Neural cell (in vitro differentiated cells): ENCODE measurements at regions not wholly inside any gene's neighbourhood (a gene's known extent, or its start where the extent isn't known, plus 50 kb on each side); places are given as distances from the start of the nearest gene placed in this dataset.

Experiments
- H2AFZ ChIP-seq: fragments of 200-600, 300-800 bp; sonication (generic), shearing (Covaris generic); 2 replicates; pipeline ENCODE4 v1.6.0; 2014; ENCODE audit warnings: low read depth, mild to moderate bottlenecking, antibody characterized with exemption, low read length, moderate library complexity
- H3F3A ChIP-seq: fragments of 200-600 bp; shearing (Covaris generic); 2 replicates; pipeline ENCODE4 v1.6.1; 2016; ENCODE audit warnings: mild to moderate bottlenecking, moderate library complexity, mixed read lengths, antibody characterized with exemption, low read length; ENCODE audit not compliant: insufficient read depth, poor library complexity, severe bottlenecking
- H3K27ac ChIP-seq: fragments of 200-600, 300-800 bp; sonication (generic), shearing (Covaris generic); 2 replicates; pipeline ENCODE4 v1.5.1; 2014; ENCODE audit warnings: mild to moderate bottlenecking, low read length, moderate library complexity
- H3K27me3 ChIP-seq: fragments of 300-800, 200-600 bp; sonication (generic), shearing (Covaris generic); 2 replicates; pipeline ENCODE4 v1.6.0; 2014; ENCODE audit warnings: mild to moderate bottlenecking, low read depth, low read length, moderate library complexity; ENCODE audit not compliant: insufficient read depth
- H3K36me3 ChIP-seq: fragments of 300-800, 200-600 bp; sonication (generic), shearing (Covaris generic); 2 replicates; pipeline ENCODE4 v1.5.1; 2014; ENCODE audit warnings: mild to moderate bottlenecking, antibody characterized with exemption, low read length, moderate library complexity; ENCODE audit not compliant: insufficient read depth
- H3K4me2 ChIP-seq: fragments of 300-800, 200-600 bp; sonication (generic), shearing (Covaris generic); 2 replicates; pipeline ENCODE4 v1.6.0; 2014; ENCODE audit warnings: mild to moderate bottlenecking, low read length
- H3K4me3 ChIP-seq: fragments of 300-800, 200-600 bp; sonication (generic), shearing (Covaris generic); 2 replicates; pipeline ENCODE4 v1.5.1; 2014; ENCODE audit warnings: mild to moderate bottlenecking, low read length, moderate library complexity
- H3K79me2 ChIP-seq: fragments of 200-600 bp; shearing (Covaris generic); replicated peaks from 2 replicates; pipeline ENCODE4 v1.6.0; 2014; ENCODE audit warnings: mild to moderate bottlenecking, low read length, moderate library complexity; ENCODE audit not compliant: insufficient read depth
- H3K9ac ChIP-seq: fragments of 300-800, 200-600 bp; sonication (generic), shearing (Covaris generic); 2 replicates; pipeline ENCODE4 v1.6.1; 2016; ENCODE audit warnings: mild to moderate bottlenecking, low read length, mixed read lengths
- H3K9me2 ChIP-seq: fragments of 200-600 bp; shearing (Covaris generic); 2 replicates; pipeline ENCODE4 v1.6.1; 2016; ENCODE audit warnings: mild to moderate bottlenecking, low read length, mixed read lengths; ENCODE audit not compliant: insufficient read depth
- H3K9me3 ChIP-seq: fragments of 200-600, 300-800 bp; sonication (generic), shearing (Covaris generic); 2 replicates; pipeline ENCODE4 v1.6.1; 2016; ENCODE audit warnings: mild to moderate bottlenecking, mixed run types, low read length, moderate library complexity, mixed read lengths
- H4K20me1 ChIP-seq: fragments of 200-600 bp; shearing (Covaris generic); 2 replicates; pipeline ENCODE4 v1.6.1; 2016; ENCODE audit warnings: mild to moderate bottlenecking, mixed run types; ENCODE audit not compliant: insufficient read depth
- EP300 ChIP-seq: fragments of 450-650 bp; conservative IDR thresholded peaks from 2 replicates; pipeline ENCODE4 v1.6.1; 2014; ENCODE audit warnings: antibody characterized with exemption, mild to moderate bottlenecking, moderate library complexity; ENCODE audit not compliant: poor library complexity, severe bottlenecking
- EZH2 ChIP-seq: fragments of 200-600, 300-800 bp; shearing (Covaris generic), sonication (generic); IDR thresholded peaks from 2 replicates; pipeline ENCODE4 v1.6.1; 2014; ENCODE audit warnings: antibody characterized with exemption, low read length, borderline replicate concordance, mild to moderate bottlenecking; ENCODE audit not compliant: insufficient read depth, poor library complexity, severe bottlenecking
- MXI1 ChIP-seq: fragments of 450-650 bp; conservative IDR thresholded peaks from 2 replicates; pipeline ENCODE4 v1.6.1; 2014; ENCODE audit warnings: antibody characterized with exemption, mild to moderate bottlenecking; ENCODE audit not compliant: poor library complexity, severe bottlenecking
- POLR2AphosphoS5 ChIP-seq: IDR thresholded peaks from 2 replicates; pipeline ENCODE4 v1.6.1; 2012
- RAD21 ChIP-seq: fragments of 450-650 bp; conservative IDR thresholded peaks from 2 replicates; pipeline ENCODE4 v1.6.1; 2014; ENCODE audit warnings: antibody characterized with exemption, mild to moderate bottlenecking, moderate library complexity
- SMC3 ChIP-seq: fragments of 450-650 bp; conservative IDR thresholded peaks from 2 replicates; pipeline ENCODE4 v1.6.1; 2014; ENCODE audit warnings: antibody characterized with exemption, mild to moderate bottlenecking, moderate library complexity; ENCODE audit not compliant: poor library complexity
- TAF1 ChIP-seq: IDR thresholded peaks from 2 replicates; pipeline ENCODE4 v1.6.1; 2012; ENCODE audit warnings: low read depth
- TF ChIP-seq, protein P1 (sequence below): IDR thresholded peaks from 2 replicates; pipeline ENCODE4 v1.6.1; 2012; ENCODE audit warnings: borderline replicate concordance
- TF ChIP-seq, protein P2 (sequence below): fragments of 450-650 bp; IDR thresholded peaks from 2 replicates; pipeline ENCODE4 v1.5.1; 2014; ENCODE audit warnings: antibody characterized with exemption, mild to moderate bottlenecking, moderate library complexity; ENCODE audit not compliant: poor library complexity, severe bottlenecking

GRCh38 chr9:7273575-7273974 is 515.8 kb downstream of the KDM4C start:
- H3K9ac ChIP-seq, result no peak overlapping the region
- TF ChIP-seq RAD21 (no peak), POLR2AphosphoS5 (no peak), SMC3 (no peak), TAF1 (no peak), EZH2 (no peak), MXI1 (no peak), EP300 (no peak)
- TF ChIP-seq, protein P1, sequence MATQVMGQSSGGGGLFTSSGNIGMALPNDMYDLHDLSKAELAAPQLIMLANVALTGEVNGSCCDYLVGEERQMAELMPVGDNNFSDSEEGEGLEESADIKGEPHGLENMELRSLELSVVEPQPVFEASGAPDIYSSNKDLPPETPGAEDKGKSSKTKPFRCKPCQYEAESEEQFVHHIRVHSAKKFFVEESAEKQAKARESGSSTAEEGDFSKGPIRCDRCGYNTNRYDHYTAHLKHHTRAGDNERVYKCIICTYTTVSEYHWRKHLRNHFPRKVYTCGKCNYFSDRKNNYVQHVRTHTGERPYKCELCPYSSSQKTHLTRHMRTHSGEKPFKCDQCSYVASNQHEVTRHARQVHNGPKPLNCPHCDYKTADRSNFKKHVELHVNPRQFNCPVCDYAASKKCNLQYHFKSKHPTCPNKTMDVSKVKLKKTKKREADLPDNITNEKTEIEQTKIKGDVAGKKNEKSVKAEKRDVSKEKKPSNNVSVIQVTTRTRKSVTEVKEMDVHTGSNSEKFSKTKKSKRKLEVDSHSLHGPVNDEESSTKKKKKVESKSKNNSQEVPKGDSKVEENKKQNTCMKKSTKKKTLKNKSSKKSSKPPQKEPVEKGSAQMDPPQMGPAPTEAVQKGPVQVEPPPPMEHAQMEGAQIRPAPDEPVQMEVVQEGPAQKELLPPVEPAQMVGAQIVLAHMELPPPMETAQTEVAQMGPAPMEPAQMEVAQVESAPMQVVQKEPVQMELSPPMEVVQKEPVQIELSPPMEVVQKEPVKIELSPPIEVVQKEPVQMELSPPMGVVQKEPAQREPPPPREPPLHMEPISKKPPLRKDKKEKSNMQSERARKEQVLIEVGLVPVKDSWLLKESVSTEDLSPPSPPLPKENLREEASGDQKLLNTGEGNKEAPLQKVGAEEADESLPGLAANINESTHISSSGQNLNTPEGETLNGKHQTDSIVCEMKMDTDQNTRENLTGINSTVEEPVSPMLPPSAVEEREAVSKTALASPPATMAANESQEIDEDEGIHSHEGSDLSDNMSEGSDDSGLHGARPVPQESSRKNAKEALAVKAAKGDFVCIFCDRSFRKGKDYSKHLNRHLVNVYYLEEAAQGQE, result no peak
- TF ChIP-seq, protein P2, sequence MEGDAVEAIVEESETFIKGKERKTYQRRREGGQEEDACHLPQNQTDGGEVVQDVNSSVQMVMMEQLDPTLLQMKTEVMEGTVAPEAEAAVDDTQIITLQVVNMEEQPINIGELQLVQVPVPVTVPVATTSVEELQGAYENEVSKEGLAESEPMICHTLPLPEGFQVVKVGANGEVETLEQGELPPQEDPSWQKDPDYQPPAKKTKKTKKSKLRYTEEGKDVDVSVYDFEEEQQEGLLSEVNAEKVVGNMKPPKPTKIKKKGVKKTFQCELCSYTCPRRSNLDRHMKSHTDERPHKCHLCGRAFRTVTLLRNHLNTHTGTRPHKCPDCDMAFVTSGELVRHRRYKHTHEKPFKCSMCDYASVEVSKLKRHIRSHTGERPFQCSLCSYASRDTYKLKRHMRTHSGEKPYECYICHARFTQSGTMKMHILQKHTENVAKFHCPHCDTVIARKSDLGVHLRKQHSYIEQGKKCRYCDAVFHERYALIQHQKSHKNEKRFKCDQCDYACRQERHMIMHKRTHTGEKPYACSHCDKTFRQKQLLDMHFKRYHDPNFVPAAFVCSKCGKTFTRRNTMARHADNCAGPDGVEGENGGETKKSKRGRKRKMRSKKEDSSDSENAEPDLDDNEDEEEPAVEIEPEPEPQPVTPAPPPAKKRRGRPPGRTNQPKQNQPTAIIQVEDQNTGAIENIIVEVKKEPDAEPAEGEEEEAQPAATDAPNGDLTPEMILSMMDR, result no peak
- no peaks in the 10 kb centered on the region for H3K9me3 ChIP-seq
- H4K20me1 ChIP-seq, result no peaks in the 10 kb centered on the region
- no peak overlapping the region for H2AFZ ChIP-seq
- no peaks in the 10 kb centered on the region for H3K27me3 ChIP-seq
- H3K9me2 ChIP-seq, result no peaks in the 10 kb centered on the region
- H3K36me3 ChIP-seq, result no peaks in the 10 kb centered on the region
- H3F3A ChIP-seq, result no peaks in the 10 kb centered on the region
- no peak overlapping the region for H3K27ac ChIP-seq
- no peak overlapping the region for H3K4me2 ChIP-seq
- no peak overlapping the region for H3K4me3 ChIP-seq
- no peaks in the 10 kb centered on the region for H3K79me2 ChIP-seq

- no peak overlapping the region for H3K4me2 ChIP-seq
- no peak overlapping the region for H3K27ac ChIP-seq
- H4K20me1 ChIP-seq, result no peaks in the 10 kb centered on the region
Measured at GRCh38 chr9:7266911-7267595, 509.3 kb downstream of the KDM4C start.

More at GRCh38 chr9:7266911-7267595, 509.3 kb downstream of the KDM4C start:
- H3K27me3 ChIP-seq, result no peaks in the 10 kb centered on the region
- H2AFZ ChIP-seq, result no peak overlapping the region
- no peaks in the 10 kb centered on the region for H3K79me2 ChIP-seq
- no peaks in the 10 kb centered on the region for H3K9me3 ChIP-seq
- no peaks in the 10 kb centered on the region for H3K36me3 ChIP-seq
- TF ChIP-seq, protein P2, result no peak
- TF ChIP-seq SMC3, result no peak
- TF ChIP-seq, protein P1, result no peak
- no peak for TF ChIP-seq RAD21
- TF ChIP-seq TAF1, result no peak
- TF ChIP-seq POLR2AphosphoS5, result no peak
- no peak for TF ChIP-seq MXI1
- no peak for TF ChIP-seq EP300
- no peak for TF ChIP-seq EZH2
- no peaks in the 10 kb centered on the region for H3K9me2 ChIP-seq
- H3K9ac ChIP-seq, result no peak overlapping the region
- H3F3A ChIP-seq, result no peaks in the 10 kb centered on the region
- H3K4me3 ChIP-seq, result no peak overlapping the region
